DMS53 treated with DMSO at 0.1 percent for 48 hours (cell line): ENCODE measurements at regions not wholly inside any gene's neighbourhood (a gene's known extent, or its start where the extent isn't known, plus 50 kb on each side); places are given as distances from the start of the nearest gene placed in this dataset.

Experiments used
- DNase-seq: peaks from one replicate; lab custom pipeline; 2025; ENCODE audit not compliant: unreplicated experiment; lab: John Stamatoyannopoulos, UW

GRCh38 chr6:156420172-156420993 lies 356.8 kb upstream of the ARID1B start:
- DNase-seq, result no peak

- DNase-seq, result no peak
Measured at GRCh38 chr6:156419594-156419993, 357.6 kb upstream of the ARID1B start.

- DNase-seq, result no peak
Measured at GRCh38 chr6:156418253-156418652, 358.9 kb upstream of the ARID1B start.

GRCh38 chr6:156416391-156416790 lies 360.8 kb upstream of the ARID1B start:
- no peak for DNase-seq

- no peak for DNase-seq
Measured at GRCh38 chr6:156413154-156413553, 364.0 kb upstream of the ARID1B start.

GRCh38 chr6:156410649-156411048 lies 366.5 kb upstream of the ARID1B start:
- no peak for DNase-seq

GRCh38 chr6:156408655-156409054 lies 368.5 kb upstream of the ARID1B start:
- DNase-seq, result no peak

GRCh38 chr6:156407334-156407733 lies 369.8 kb upstream of the ARID1B start:
- no peak for DNase-seq

GRCh38 chr6:156406688-156407087 lies 370.5 kb upstream of the ARID1B start:
- DNase-seq, result no peak

- no peak for DNase-seq
Measured at GRCh38 chr6:156406099-156406498, 371.1 kb upstream of the ARID1B start.

- DNase-seq, result no peak
Measured at GRCh38 chr6:156402628-156403027, 374.6 kb upstream of the ARID1B start.

- DNase-seq, result no peak
Measured at GRCh38 chr6:156402227-156402626, 375.0 kb upstream of the ARID1B start.

GRCh38 chr6:156400487-156400886 lies 376.7 kb upstream of the ARID1B start:
- no peak for DNase-seq

- DNase-seq, result no peak
Measured at GRCh38 chr6:156398966-156399365, 378.2 kb upstream of the ARID1B start.

- no peak for DNase-seq
Measured at GRCh38 chr6:156398371-156398770, 378.8 kb upstream of the ARID1B start.

GRCh38 chr6:156396791-156397418 lies 380.3 kb upstream of the ARID1B start:
- no peak for DNase-seq

GRCh38 chr6:156396068-156396771 lies 381.0 kb upstream of the ARID1B start:
- no peak for DNase-seq

GRCh38 chr6:156395276-156395675 lies 381.9 kb upstream of the ARID1B start:
- no peak for DNase-seq

- DNase-seq, result no peak
Measured at GRCh38 chr6:156392648-156393047, 384.5 kb upstream of the ARID1B start.

- no peak for DNase-seq
Measured at GRCh38 chr6:156391977-156392376, 385.2 kb upstream of the ARID1B start.

- DNase-seq, result no peak
Measured at GRCh38 chr6:156391061-156391672, 386.0 kb upstream of the ARID1B start.

GRCh38 chr6:156390621-156391020 lies 386.6 kb upstream of the ARID1B start:
- DNase-seq, result no peak
